H1 (cell line): ENCODE measurements at regions not wholly inside any gene's neighbourhood (a gene's known extent, or its start where the extent isn't known, plus 50 kb on each side); places are given as distances from the start of the nearest gene placed in this dataset.
A peak's percentile ranks its signal among the peaks of the same experiment; 100 is the strongest.

Experiments used
- CTCF ChIA-PET: fragments of 300-600 bp; sonication (Branson Sonifier 250); formaldehyde crosslinking; loops from one replicate; lab custom pipeline; 2021; ENCODE audit not compliant: partially characterized antibody; lab: Charles Lee
- POLR2A ChIA-PET: fragments of 300-600 bp; sonication (Branson Sonifier 250); formaldehyde crosslinking; loops from one replicate; lab custom pipeline; 2021; ENCODE audit warnings: inconsistent platforms; ENCODE audit not compliant: partially characterized antibody; lab: Charles Lee
- DNase-seq, 2 experiments: peaks; one replicate each; pipeline versions ENCODE4 v3.0.0 to v3.0.0-alpha.2; 2010 to 2022; ENCODE audit warnings: low spot score in 2 of 2, low read depth in 1 of 2, mixed read lengths in 1 of 2
- FAIRE-seq: peaks from 2 replicates; lab custom pipeline; 2011; peaks lifted over from hg19 to GRCh38; lab: Jason Lieb, UNC
- H2AFZ ChIP-seq: 2 replicates; pipeline ENCODE4 v1.8.1; 2012; ENCODE audit warnings: low read length, inconsistent platforms
- H2AK5ac ChIP-seq: 2 replicates; pipeline ENCODE4 v1.6.1; 2013; ENCODE audit warnings: low read depth, low read length
- H2BK120ac ChIP-seq: replicated peaks from 2 replicates; pipeline ENCODE3; 2013; ENCODE audit warnings: low read depth, low read length, inconsistent platforms
- H2BK12ac ChIP-seq: 2 replicates; pipeline ENCODE4 v1.6.1; 2013; ENCODE audit warnings: low read depth, low read length
- H2BK15ac ChIP-seq: 2 replicates; pipeline ENCODE4 v1.6.1; 2013; ENCODE audit warnings: low read length
- H2BK20ac ChIP-seq: 2 replicates; pipeline ENCODE4 v1.6.1; 2013; ENCODE audit warnings: low read length
- H2BK5ac ChIP-seq: 2 replicates; pipeline ENCODE4 v1.6.1; 2013; ENCODE audit warnings: low read depth, low read length
- H3K14ac ChIP-seq: 2 replicates; pipeline ENCODE4 v1.6.1; 2013; ENCODE audit warnings: inconsistent platforms; ENCODE audit not compliant: insufficient read length
- H3K18ac ChIP-seq: 2 replicates; pipeline ENCODE4 v1.6.1; 2013; ENCODE audit warnings: low read length; ENCODE audit errors: extremely low read depth
- H3K23ac ChIP-seq: 2 replicates; pipeline ENCODE4 v1.6.1; 2013; ENCODE audit warnings: inconsistent platforms; ENCODE audit not compliant: insufficient read length
- H3K23me2 ChIP-seq: 2 replicates; pipeline ENCODE4 v1.6.1; 2013; ENCODE audit warnings: low read depth, low read length
- H3K27ac ChIP-seq: 2 replicates; pipeline ENCODE4 v1.6.1; 2011; ENCODE audit warnings: low read depth, low read length, inconsistent platforms
- H3K27me3 ChIP-seq, 4 experiments: replicated peaks in 1 of 4; 1 replicate in 1 of 4; 2 replicates in 3 of 4; pipeline versions ENCODE4 v1.6.1 to v1.8.1; 2011 to 2013; ENCODE audit warnings: low read length in 3 of 4, mild to moderate bottlenecking in 3 of 4, inconsistent platforms in 2 of 4, mixed read lengths in 2 of 4, moderate library complexity in 1 of 4; ENCODE audit not compliant: control insufficient read depth in 3 of 4, insufficient read depth in 3 of 4; ENCODE audit errors: extremely low read depth in 1 of 4
- H3K36me3 ChIP-seq, 4 experiments: 2 replicates each; pipeline versions ENCODE4 v1.6.1 to v1.8.1; 2011 to 2013; ENCODE audit warnings: mild to moderate bottlenecking in 4 of 4, low read length in 3 of 4, moderate library complexity in 2 of 4, control low read depth in 1 of 4, inconsistent platforms in 1 of 4; ENCODE audit not compliant: insufficient read depth in 4 of 4, control insufficient read depth in 2 of 4
- H3K4ac ChIP-seq: replicated peaks from 2 replicates; pipeline ENCODE3; 2013; ENCODE audit warnings: low read length, low read depth, mixed read lengths, inconsistent platforms; ENCODE audit not compliant: insufficient read length
- H3K4me1 ChIP-seq, 4 experiments: replicated peaks in 1 of 4; 1 replicate in 1 of 4; 2 replicates in 3 of 4; pipeline versions ENCODE4 v1.6.1 to v1.8.1; 2011 to 2013; ENCODE audit warnings: low read length in 3 of 4, inconsistent platforms in 2 of 4, mixed read lengths in 1 of 4; ENCODE audit not compliant: insufficient read depth in 4 of 4, control insufficient read depth in 3 of 4
- H3K4me2 ChIP-seq, 2 experiments: 2 replicates each; pipeline versions ENCODE4 v1.6.1 to v1.8.1; 2011 to 2013; ENCODE audit warnings: low read depth in 2 of 2, low read length in 2 of 2, control low read depth in 1 of 2, inconsistent platforms in 1 of 2, mild to moderate bottlenecking in 1 of 2; ENCODE audit not compliant: insufficient read depth in 1 of 2
- H3K4me3 ChIP-seq, 4 experiments: fragments of 200-600, 300-600 bp in 1 of 4; sonication (generic), shearing (Covaris generic), sonication (Bioruptor Twin) in 1 of 4; 2 replicates each; pipeline versions ENCODE4 v1.5.1 to v1.8.1; 2011 to 2016; ENCODE audit warnings: low read length in 4 of 4, low read depth in 3 of 4, control low read depth in 2 of 4, inconsistent platforms in 2 of 4, mild to moderate bottlenecking in 2 of 4, mixed read lengths in 1 of 4, moderate library complexity in 1 of 4; ENCODE audit not compliant: insufficient read depth in 2 of 4; ENCODE audit errors: extremely low read depth in 1 of 4
- H3K56ac ChIP-seq: replicated peaks from 2 replicates; pipeline ENCODE3; 2013; ENCODE audit warnings: low read depth, mild to moderate bottlenecking, mixed read lengths, low read length, inconsistent platforms; ENCODE audit not compliant: insufficient read length
- H3K79me1 ChIP-seq: 2 replicates; pipeline ENCODE4 v1.6.1; 2013; ENCODE audit warnings: low read depth, low read length, control low read depth
- H3K79me2 ChIP-seq, 2 experiments: 2 replicates each; pipeline versions ENCODE4 v1.6.1 to v1.8.1; 2012 to 2013; ENCODE audit warnings: low read length in 2 of 2, mild to moderate bottlenecking in 2 of 2, inconsistent platforms in 1 of 2; ENCODE audit not compliant: insufficient read depth in 2 of 2, control insufficient read depth in 1 of 2
- H3K9ac ChIP-seq, 4 experiments: replicated peaks in 1 of 4; 1 replicate in 1 of 4; 2 replicates in 3 of 4; pipeline versions ENCODE4 v1.6.1 to v1.8.1; 2011 to 2013; ENCODE audit warnings: low read depth in 3 of 4, low read length in 3 of 4, control low read depth in 2 of 4, mild to moderate bottlenecking in 2 of 4, moderate library complexity in 2 of 4, inconsistent platforms in 1 of 4; ENCODE audit errors: extremely low read depth in 1 of 4
- H3K9me3 ChIP-seq, 2 experiments: 2 replicates each; pipeline versions ENCODE4 v1.6.1 to v1.8.1; 2012 to 2013; ENCODE audit warnings: mild to moderate bottlenecking in 2 of 2, moderate library complexity in 2 of 2, control low read depth in 1 of 2, inconsistent platforms in 1 of 2, low read depth in 1 of 2, low read length in 1 of 2, mixed read lengths in 1 of 2; ENCODE audit not compliant: insufficient read depth in 2 of 2
- H4K20me1 ChIP-seq, 2 experiments: replicated peaks in 1 of 2; 2 replicates each; pipeline versions ENCODE3 to v1.8.1; 2011 to 2013; ENCODE audit warnings: inconsistent platforms in 2 of 2, low read length in 2 of 2, mild to moderate bottlenecking in 1 of 2; ENCODE audit not compliant: insufficient read depth in 2 of 2, control insufficient read depth in 1 of 2
- H4K5ac ChIP-seq: 2 replicates; pipeline ENCODE4 v1.6.1; 2013; ENCODE audit warnings: low read length, low read depth, mixed read lengths, inconsistent platforms; ENCODE audit not compliant: insufficient read length
- H4K8ac ChIP-seq: 2 replicates; pipeline ENCODE4 v1.8.0; 2013; ENCODE audit warnings: mild to moderate bottlenecking, moderate library complexity, low read length, inconsistent platforms; ENCODE audit not compliant: insufficient read depth; ENCODE audit errors: extremely low read depth
- H4K91ac ChIP-seq: replicated peaks from 2 replicates; pipeline ENCODE3; 2013; ENCODE audit warnings: low read length, mixed read lengths, inconsistent platforms; ENCODE audit not compliant: insufficient read length
- CBX5 ChIP-seq: fragments of 300-800, 300-1000 bp; sonication (generic); IDR thresholded peaks from 2 replicates; pipeline ENCODE4 v1.7.1; 2016; ENCODE audit warnings: antibody characterized with exemption, low read length, low read depth
- CHD1 ChIP-seq: IDR thresholded peaks from 2 replicates; pipeline ENCODE4 v1.6.1; 2012; ENCODE audit warnings: low read depth, low read length, improper control_type of control experiment
- GABPA ChIP-seq: IDR thresholded peaks from 2 replicates; pipeline ENCODE4 v1.6.1; 2011; ENCODE audit warnings: mild to moderate bottlenecking, low read length, moderate library complexity, borderline replicate concordance; ENCODE audit not compliant: insufficient read depth
- GTF2F1 ChIP-seq: IDR thresholded peaks from 2 replicates; pipeline ENCODE4 v1.6.1; 2012; ENCODE audit warnings: low read depth, low read length, improper control_type of control experiment, borderline replicate concordance
- HDAC2 ChIP-seq, 2 experiments: fragments of 300-600 bp in 1 of 2; sonication (generic) in 1 of 2; IDR thresholded peaks; 2 replicates each; pipeline ENCODE4 v1.6.1; 2011 to 2012; ENCODE audit warnings: low read depth in 2 of 2, low read length in 2 of 2, mild to moderate bottlenecking in 2 of 2, moderate library complexity in 2 of 2, borderline replicate concordance in 1 of 2, inconsistent platforms in 1 of 2
- NANOG ChIP-seq: IDR thresholded peaks from 2 replicates; pipeline ENCODE4 v1.6.1; 2011; ENCODE audit warnings: low read length, low read depth, mild to moderate bottlenecking, inconsistent platforms; ENCODE audit not compliant: insufficient read depth, poor library complexity, severe bottlenecking
- RAD21 ChIP-seq, 2 experiments: IDR thresholded peaks in 1 of 2; conservative IDR thresholded peaks in 1 of 2; 2 replicates each; pipeline ENCODE4 v1.6.1; 2011; ENCODE audit warnings: low read depth in 2 of 2, low read length in 2 of 2, improper control_type of control experiment in 1 of 2, inconsistent platforms in 1 of 2, mild to moderate bottlenecking in 1 of 2, moderate library complexity in 1 of 2
- SIX5 ChIP-seq: IDR thresholded peaks from 2 replicates; pipeline ENCODE4 v1.6.1; 2011; ENCODE audit warnings: mild to moderate bottlenecking, low read depth, low read length
- SP4 ChIP-seq: IDR thresholded peaks from 2 replicates; pipeline ENCODE4 v1.6.1; 2012; ENCODE audit warnings: low read length, inconsistent platforms
- TCF12 ChIP-seq: IDR thresholded peaks from 2 replicates; pipeline ENCODE4 v1.6.1; 2011; ENCODE audit warnings: low read depth, mild to moderate bottlenecking, low read length
- YY1 ChIP-seq: IDR thresholded peaks from 2 replicates; pipeline ENCODE4 v1.6.1; 2011; ENCODE audit warnings: low read depth, mild to moderate bottlenecking, low read length
- WGBS, 2 experiments: shearing (Covaris generic) in 1 of 2; methylation state at CpG; one replicate each; pipeline versions ENCODE4 v1.1.6 to v1.1.7; 2013 to 2015; ENCODE audit warnings: low lambda C conversion rate in 2 of 2, mixed read lengths in 2 of 2, inconsistent platforms in 1 of 2, low coverage in 1 of 2, missing lambda C conversion rate in 1 of 2; ENCODE audit not compliant: insufficient replicate concordance in 2 of 2, insufficient coverage in 1 of 2, insufficient read length in 1 of 2; ENCODE audit errors: extremely low coverage in 1 of 2, missing lambda C conversion rate in 1 of 2; 5-methylcytosine and 5-hydroxymethylcytosine counted together

DNA sequence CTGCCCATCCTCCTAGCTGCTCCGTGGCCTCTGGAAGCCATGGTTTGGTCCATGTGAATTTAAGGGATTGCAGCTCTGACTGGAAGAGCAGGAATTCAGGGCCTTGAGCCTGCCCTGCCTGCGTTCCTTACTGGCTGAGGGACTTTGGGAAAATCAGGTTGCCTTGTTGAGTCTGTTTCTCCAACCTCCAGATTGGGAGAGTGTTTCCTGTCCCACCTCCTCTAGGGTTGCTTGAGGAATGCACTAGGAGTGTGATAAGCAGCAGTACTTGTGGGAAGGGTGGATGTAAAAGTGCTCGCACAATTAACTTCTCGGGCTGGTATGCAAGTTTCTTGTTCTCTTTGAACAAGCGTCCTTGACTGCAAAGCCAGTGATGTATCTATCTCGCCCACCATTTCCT lies 84.4 kb upstream of the YWHAQ start:
- H3K14ac ChIP-seq: no peak overlapping the region
- H3K27me3 ChIP-seq: no peaks in the 10 kb centered on the region
- H3K79me1 ChIP-seq: no peaks in the 10 kb centered on the region
- H2BK120ac ChIP-seq: no peak overlapping the region
- H3K27ac ChIP-seq: no peak overlapping the region
- H3K23ac ChIP-seq: no peak overlapping the region
- H2BK20ac ChIP-seq: no peak overlapping the region
- peak overlapping the region; percentile 70; the same call in 1 of the 2 replicates for H2AFZ ChIP-seq
- no peaks in the 10 kb centered on the region; the same call in 1 of the 2 replicates for H3K23me2 ChIP-seq
- H4K91ac ChIP-seq: no peak overlapping the region
- no peak overlapping the region for H2AK5ac ChIP-seq
- no peaks in the 10 kb centered on the region for H3K79me2 ChIP-seq
- no peak overlapping the region for H3K56ac ChIP-seq
- H3K4me3 ChIP-seq: no peak overlapping the region
- peak overlapping the region in 1 of 4 experiments; percentile 8; a peak in 1 of 7 replicates for H3K9ac ChIP-seq
- DNase-seq (no peak), FAIRE-seq (no peak)
- CTCF ChIA-PET: interaction anchor here (0.6 to 2.0 kb wide), 6 partner anchors 9 to 82 kb away, joined by 3 to 6 read pairs (median 4); no protein-coding TSS in a partner anchor
- H4K8ac ChIP-seq: no peak overlapping the region
- no peak overlapping the region for H4K5ac ChIP-seq
- no peaks in the 10 kb centered on the region for H3K9me3 ChIP-seq
- WGBS, 2 experiments: 91% methylated on average over 6 of the region's 6 CpGs; no CpG with 5 or more reads in 1 of the 2 experiments
- no peak overlapping the region for H2BK12ac ChIP-seq
- H3K18ac ChIP-seq: no peak overlapping the region
- no peak overlapping the region for H2BK5ac ChIP-seq
- POLR2A ChIA-PET: no interaction called here
- H3K4me2 ChIP-seq: no peak overlapping the region
- H4K20me1 ChIP-seq: no peaks in the 10 kb centered on the region
- H3K4ac ChIP-seq: no peak overlapping the region
- H2BK15ac ChIP-seq: no peak overlapping the region
- no peaks in the 10 kb centered on the region for H3K36me3 ChIP-seq
- peaks cover 0 to 2% (median 0%) of the 10 kb centered on the region in 4 experiments; a peak in 1 of 7 replicates for H3K4me1 ChIP-seq
- TF ChIP-seq SP4: no peak
- TF ChIP-seq HDAC2 (IDR thresholded peaks at IDR 0.05; ENCODE audit: borderline replicate concordance in 1 of 2, low read depth in 2 of 2, low read length in 2 of 2): no peak
- TF ChIP-seq CBX5: no peak
- TF ChIP-seq TCF12: no peak
- no peak for TF ChIP-seq YY1
- TF ChIP-seq GTF2F1: no peak
- TF ChIP-seq CHD1: no peak
- TF ChIP-seq NANOG: no peak
- no peak for TF ChIP-seq RAD21 (IDR thresholded peaks at IDR 0.05 in 1 of 2, conservative IDR thresholded peaks at IDR 0.05 in 1 of 2; ENCODE audit: low read depth in 2 of 2, low read length in 2 of 2)
- no peak for TF ChIP-seq SIX5
- TF ChIP-seq GABPA: no peak
